NCI-H2227 (cell line): ENCODE measurements at regions not wholly inside any gene's neighbourhood (a gene's known extent, or its start where the extent isn't known, plus 50 kb on each side); places are given as distances from the start of the nearest gene placed in this dataset.

ENCODE experiments used
- DNase-seq: peaks from one replicate; lab custom pipeline; 2025; ENCODE audit not compliant: unreplicated experiment; lab: John Stamatoyannopoulos, UW

DNA sequence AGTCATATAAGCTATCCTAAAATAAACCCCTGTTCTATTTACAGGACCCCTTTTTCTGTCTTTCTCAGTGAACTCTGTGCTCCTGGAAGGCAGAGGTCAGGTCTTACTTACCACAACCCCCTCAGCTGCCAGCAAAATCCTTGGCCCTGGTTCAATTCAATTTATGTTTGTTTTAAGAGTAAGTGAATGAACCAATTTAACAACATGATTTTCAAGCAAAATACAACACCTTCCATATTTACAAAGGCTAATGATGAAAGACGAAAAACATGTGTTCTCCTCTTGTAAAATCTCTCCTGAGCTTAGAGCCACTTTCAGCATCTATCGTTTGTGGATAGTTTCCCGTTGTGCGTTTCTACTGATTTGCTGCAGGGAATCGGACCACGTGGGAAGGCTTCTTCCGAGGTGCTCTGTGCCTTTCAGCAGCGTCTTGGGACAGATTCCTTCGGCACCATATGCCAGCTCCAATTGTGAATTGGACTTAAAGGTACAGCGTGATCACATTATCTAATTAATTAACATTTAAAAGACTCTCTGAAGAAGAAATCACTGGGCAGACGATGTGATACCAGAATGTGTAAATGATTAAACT, 411.7 kb downstream of the IRS2 start:
- no peak for DNase-seq

DNA sequence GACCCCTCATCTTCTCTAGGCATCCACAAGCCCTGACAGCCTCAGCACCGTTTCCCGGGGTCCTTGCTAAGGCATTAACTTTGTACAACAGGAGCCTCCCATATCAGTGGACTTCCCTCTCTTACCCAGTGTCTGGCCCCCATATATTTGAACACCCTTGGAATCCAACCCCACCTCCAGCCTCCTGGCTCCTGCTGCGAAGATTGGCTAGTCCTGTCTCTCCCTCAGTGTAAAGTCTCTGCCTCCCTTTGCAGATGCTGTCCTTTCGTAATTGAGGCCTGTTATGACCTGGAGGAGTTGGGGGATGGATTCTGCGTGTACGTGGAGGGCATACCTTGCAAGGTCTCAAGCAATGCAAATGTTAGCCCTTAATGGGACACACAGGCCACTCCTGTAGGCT, 413.7 kb downstream of the IRS2 start:
- DNase-seq, result no peak

DNA sequence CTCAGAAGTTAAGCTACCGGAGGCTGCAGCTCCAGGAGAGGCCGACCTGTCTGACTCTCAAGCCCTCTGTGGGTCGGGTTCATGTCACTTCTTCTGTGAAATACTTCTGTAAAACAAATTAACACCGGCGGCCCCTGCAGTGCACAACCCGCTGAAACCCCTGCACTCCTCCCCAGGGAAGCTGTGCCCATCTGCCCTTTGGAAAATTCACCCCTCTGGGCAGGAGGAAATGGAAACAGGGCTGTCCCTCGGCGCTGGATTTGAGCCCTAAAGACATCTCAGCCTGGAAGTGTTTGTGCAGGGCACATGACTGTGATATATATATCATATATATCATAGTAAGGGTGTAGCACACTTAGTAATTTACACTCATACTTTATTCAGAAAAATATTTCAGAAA, 415.3 kb downstream of the IRS2 start:
- no peak for DNase-seq

DNA sequence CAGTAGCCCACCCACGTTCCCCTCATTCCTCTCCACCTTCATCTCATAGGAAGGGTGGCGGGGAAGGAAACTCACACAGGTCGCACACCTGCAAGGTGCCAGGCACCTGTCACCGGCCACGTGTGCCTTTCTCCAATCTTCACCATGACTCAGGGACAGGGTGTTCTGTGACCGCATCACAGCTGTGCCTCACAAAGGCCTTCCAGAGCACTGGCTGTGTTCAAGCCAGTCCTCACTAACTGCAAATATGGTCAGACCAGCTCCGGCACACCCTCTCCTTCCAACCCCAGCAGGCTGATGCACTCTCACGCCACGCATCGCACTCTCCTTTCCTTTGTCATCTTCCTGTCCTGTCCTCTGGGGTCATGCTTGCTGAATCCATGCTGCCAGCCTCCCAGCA, 415.9 kb downstream of the IRS2 start:
- no peak for DNase-seq

DNA sequence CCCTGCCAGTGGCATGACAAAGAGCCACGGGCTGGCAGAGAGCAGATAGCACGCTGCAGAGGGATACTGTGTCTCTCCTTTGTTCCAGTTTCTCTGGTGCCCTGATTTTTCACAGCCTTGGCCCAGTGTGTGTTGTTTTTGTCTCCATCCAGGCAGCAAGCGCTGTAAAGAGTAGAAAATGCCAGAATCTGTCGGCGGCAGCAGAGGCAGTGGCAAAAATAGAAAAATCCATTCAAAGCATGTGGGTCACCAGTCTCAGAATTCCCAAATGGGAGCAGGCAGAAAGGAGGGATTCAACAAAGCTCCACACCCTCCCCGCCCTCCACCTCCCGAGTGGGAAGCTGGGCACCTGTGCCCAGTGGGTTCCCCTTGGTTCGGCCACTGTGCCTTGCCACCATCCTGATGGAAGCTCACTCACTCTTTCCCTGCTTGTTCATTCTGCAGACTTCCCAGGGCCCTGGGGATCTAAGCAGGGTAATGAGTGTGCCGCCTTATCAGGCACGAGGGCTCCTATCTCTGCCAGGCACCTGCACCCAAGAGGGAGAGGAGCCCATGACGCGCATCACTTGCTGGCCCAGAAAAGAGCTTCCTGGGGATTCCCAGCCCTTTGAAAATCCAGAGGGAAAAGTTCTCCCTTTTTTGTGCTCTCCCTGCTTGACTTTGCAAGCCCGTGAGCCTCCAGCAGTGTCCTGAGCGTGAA, 416.9 kb downstream of the IRS2 start:
- no peak for DNase-seq

DNA sequence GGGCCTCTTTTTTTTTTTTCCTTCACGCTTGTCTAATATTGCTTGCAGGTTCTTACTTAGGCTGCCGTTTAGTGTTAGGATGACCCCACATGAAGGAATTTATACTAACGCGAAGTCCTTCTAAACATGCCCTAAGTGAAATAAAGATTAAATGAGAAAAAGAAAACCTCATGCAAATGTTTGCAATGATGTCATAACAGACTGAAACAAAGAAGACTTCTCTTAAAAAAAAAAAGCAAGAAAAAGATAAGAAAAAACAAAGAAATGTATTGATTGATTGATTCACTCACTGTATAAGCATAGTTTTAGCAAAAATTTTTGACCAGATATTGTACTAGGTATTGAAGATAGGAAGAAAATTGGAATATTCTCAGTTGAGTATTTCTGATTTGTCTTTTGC, 418.2 kb downstream of the IRS2 start:
- no peak for DNase-seq

DNA sequence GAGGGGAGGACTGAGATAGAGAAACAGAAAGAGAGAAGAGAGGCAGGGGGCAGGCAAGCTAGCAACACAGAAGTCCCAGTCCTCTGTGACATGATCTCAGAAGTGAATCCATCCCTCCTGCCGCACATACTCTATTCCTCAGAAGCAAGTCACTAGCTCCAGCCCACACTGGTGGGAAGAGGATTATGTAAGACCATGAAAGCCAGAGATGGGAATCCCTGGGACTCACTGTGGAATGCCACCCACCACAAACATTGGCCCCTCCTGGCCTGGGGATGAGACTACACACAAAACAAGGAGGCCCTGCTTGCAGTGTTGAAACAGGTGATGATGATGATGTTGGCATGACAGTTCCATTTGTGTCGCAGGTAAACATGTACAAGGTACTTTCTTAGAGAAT, 419.9 kb downstream of the IRS2 start:
- no peak for DNase-seq

DNA sequence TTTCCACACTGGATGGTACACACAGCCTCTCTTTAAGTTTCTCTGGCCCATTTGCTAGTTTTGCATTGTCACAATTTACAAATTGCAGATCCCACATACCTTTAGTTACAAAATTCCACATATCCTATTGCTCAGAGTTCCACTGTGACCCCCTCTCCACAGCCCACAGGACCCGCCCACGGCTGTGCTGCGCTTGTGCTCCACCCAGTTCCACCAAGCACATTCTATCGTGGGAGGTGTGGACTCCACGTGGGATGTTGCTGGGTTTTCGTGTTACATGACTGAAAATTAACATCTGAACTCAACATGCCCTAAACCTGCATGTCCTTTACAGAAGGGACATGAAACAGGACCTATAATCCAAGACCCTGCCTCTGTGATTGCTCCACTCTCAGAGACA, 423.0 kb downstream of the IRS2 start:
- DNase-seq, result no peak

DNA sequence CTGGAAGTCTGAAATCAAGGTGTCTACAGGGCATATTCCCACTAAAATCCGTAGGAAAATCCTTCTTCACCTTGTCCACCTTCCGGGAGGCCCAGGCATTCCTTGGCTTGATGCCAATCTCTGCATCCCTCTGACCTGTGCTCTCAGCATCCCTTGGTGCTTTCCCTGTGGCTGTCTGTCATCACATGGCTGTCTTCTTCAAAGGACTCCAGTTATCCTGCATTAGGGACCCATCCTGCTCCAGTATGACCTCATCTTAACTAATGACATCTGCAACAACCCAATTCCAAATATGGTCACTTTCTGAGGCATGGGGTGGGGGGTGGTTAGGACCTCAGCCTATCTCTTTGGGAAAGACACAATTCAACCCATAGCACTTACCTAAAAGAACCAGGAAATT, 423.8 kb downstream of the IRS2 start:
- no peak for DNase-seq

DNA sequence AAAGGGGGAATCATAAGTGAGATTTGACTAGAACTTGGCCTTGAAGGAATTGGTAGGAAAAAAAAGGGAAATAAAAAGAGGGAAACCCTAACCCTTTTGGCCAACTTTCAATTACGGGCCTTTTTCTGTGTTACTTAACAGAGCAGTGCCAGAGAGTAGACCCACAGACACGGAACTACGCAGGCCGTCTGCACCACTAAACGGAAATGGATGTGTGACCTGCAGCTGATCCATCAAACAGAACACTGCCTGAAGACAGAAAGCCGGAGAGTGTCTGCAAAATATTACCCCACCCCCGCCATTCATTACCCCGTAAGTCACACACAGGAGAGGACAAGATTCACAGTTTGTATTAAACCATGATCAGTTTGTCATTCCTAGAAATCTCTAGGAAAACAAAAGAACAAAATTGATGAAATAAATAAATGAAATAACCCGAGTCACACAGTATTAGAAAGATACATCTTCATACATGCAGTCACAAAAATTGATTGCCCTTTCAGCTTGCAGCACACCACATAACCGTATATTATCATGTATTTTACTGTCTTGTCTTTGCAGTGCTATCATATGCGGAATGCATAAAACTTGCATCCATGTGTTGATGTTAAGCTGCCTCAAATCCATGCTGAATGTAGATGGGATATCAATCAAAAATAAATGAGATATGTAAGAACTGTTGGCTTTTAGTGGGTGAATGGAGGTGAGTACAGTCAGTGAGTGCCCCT, 424.7 kb downstream of the IRS2 start:
- DNase-seq, result no peak

DNA sequence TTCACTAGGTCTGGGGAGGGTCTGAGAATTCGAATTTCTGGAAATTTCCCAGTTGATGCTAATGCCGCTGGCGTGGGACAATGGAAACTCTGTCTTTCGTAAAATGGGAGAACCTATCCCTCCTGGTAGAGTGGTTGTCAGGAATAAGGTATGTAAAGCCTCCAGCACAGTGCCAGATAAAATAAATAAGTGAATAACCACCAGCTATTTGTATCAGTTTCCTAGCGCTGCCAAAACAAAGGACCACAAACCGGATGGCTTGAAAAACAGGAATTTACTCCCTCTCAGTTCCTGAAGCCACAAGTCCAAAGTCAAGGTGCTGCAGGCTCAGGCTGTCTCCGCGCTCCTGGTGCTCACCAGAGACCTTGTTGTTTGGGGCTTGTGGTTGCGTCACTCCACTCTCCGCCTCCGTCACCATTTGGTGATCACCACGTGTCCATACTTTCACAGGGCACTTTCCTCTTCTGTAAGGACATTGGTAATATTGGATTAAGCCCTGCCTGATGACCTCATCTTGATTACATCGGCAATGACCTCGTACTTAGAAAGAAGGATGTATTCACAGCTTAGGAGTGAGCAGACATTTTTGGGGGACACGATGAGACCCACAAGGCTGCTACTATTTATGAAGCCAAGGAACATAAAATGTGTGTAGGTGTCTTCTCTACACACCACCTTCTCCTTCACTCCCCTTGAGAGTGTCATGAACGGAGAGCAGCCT, 428.5 kb downstream of the IRS2 start:
- no peak for DNase-seq

DNA sequence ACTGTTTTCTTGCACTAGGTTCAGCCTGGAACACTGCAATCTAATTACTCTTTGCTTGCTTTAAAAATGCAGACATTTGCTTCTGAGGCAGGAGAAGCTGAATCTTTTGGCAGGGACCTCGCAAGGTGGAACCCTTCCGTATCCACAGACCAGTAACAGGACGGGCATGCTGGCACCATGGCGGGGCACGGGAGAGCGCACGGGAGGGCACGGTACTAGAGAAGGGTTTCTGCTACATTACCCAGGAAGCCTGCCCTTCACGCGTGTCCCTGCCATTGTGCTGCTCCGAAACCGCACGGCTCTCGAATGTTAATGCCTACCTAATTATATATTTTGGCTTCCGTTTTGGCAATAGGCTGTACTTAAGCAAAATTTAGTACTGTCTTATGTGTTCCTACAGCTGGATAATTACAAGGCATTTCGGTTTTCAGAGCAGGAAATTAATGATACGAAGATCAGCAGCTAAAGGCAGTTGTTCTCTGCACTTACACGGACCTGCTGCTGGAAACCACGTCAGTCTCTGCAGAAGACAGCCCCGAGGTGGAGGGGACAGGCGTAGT, 430.4 kb downstream of the IRS2 start:
- no peak for DNase-seq

DNA sequence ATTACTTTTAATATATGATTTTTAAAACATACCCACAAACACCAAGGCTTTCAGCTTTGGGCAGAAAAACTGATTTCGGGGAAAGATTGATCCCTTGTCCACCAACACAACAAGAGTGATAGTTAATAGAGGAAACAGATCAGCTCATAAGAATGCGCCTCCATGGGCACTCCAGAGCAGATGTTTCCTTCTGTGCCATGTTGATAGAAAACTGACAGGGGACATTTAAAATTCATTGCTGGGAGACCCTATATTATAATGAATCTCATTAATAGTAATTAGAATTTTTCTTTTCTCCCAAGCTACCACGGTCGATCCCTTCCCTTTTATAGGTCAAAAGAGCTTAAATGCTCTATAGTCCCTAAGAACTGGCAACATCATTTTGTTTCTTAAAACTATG, 431.2 kb downstream of the IRS2 start:
- DNase-seq, result no peak

DNA sequence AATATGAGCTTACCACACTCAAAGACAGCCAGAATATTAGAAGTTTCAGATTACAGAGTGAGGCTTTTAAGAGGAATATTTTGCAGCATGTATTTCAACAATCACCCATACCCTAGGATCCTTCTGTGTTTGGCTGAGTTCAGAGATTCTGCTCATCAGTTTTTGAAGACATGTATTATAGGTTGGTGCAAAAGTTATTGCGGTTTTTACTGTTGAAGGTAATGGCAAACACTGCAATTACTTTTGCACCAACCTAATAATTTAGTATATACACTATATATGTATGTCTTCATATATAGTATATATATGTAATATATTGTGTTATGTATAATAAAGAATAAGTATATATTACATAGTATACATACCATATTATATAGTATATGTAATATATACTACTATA, 435.1 kb downstream of the IRS2 start:
- DNase-seq, result no peak

DNA sequence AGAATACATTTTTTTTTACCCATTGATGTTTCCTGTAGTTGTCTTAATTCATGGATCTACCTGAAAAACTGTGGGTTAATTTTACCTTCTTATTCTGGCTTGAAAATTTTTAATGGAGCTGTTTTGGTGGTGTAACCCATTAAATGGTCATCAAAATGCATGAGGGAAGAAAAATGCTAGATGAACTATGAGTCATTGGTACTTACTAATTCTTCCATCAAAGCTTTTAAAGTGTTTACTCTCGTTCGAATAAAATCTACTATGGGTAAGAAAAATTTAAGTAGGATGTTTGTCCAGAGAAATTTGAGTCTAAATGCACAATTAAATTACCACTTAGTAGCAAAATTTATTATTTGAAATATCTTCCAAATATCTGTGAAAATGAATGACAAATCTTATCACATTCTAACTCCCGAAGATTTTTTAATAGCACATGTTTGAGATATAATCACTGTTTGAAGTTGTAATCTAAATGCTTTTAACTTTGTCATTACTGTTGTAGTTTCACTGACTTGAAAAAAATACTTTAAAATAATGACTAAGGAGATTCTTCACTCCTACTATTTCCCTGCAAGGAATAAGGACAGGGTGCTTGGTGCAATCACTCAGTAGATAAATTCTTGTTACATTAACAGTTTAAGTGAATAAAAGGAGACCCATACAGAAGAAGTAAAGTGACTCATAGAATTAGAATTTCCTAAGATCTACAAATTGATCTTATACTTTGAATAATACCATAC, 437.7 kb downstream of the IRS2 start:
- no peak for DNase-seq

DNA sequence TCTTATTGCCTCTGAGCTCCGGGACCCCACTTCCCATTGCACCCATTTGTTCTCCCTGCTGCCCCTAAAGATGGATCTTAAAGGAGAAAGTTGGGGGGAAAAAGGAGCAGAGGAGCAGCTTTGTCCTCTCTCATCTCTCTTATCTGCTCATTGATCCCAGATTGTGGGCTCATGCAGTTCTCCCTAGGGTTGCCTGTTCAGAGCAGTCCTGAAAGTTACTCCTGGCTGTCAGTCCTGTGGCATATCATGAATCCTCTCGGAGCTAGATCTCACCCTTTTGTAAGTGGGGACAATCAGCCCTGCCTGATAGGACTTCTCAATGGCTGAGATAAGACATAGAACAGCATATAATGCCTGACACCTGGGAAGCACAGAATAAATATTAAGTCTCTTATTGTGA, 440.3 kb downstream of the IRS2 start:
- DNase-seq, result no peak

DNA sequence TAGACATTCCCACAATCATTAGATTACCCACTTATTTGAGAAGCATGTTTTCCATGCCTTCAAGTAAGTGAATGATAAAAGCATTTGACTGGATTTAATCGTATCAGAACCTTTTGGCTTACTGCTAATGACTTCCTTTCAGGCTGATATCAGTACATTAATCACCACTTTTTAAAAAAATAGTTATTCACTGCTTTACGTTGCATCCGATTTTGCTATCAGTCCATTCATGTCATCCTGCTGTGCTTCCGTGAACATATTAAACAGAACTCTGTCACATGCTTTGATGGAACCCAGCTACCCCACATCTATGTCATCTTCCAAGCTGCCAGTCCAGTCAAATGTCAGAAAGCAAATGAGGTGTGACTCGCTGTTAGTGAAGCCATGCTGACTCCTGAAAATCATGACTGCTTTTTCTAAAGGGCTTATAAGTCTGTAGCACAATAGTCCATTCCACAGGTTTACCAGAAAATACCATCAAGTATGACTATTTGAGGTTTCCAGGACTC, 440.9 kb downstream of the IRS2 start:
- DNase-seq, result no peak

DNA sequence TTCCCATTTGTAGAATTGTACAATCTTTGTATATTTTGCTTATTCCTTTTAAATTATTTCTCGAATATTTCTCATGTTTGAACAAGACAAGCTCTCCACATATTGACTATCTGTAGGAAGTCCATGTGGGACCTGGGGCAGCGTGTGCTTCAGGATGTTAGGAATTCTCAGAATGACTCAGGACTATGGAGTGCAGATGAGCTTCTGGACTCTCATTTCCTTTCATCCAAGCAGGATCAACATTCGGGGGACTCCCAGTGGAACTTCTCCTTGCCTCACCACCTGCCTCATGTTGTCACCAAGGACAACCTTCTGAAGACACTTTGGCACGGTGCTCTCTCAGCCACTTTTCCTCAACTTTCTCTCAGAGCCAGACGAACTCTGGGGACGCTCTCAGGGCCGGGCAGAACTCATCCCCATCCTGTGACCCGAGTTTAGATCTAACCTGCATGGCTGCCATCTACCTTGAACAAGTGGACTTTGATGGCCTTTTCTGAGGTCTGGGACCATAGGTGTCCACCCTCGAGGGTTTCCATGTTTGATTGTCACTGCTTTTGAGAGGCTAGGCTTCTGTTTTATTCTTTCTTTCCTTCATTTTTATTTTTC, 441.7 kb downstream of the IRS2 start:
- no peak for DNase-seq

DNA sequence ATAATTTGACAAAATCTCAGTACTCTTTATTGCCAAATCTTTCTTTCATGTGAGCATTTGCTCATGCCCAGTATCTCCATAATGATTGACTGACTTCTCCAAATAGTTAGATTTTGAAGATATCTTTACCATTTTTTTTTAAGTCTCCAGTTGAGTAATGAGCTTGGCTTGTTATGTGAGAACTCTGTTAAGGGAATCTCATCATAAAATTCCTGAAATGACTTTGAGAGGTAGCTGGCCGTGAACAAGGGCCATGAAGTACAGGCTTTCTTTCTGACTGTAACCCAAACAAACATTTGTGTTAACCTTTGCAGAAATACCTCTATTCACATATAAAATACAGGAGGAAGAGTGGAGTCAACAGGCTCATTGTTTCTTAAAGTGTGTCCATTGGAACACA, 449.7 kb downstream of the IRS2 start:
- DNase-seq, result no peak

DNA sequence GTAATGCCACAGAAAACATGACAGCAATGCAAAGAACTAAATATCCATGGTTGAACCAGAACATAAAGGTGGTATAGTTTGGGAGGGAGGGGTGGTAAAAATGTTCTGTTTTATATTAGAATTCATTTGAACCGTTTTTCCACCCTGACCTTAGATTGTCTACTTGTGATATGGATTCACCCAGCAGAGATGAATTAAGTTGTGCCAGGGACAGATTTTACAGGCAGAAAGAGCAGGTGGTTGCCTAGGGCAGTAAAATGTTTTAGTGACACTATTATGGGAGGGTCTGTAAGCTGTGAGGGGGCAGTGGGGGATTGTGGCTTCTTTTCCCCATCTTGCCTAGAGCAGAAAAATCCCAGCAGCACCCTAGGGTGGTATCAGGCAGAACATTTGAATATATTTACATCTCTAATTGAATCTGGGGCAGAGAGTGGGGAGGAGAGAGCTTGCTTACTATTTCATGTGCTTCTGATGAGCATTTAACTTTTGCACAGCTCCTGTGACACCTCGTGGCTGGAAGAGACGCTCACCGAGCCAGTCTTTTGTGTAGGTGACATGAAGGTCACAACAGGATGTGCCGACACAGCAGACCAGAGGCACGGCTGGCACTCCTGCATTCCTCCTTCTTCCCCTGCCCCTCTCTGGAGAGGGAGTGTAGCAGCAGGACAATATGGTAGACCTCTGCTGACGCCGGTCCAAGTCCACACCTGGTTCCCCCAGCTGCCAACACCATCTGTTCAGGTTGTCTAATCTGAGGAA, 452.3 kb downstream of the IRS2 start:
- DNase-seq, result no peak
